ENCODE measurements at regions not wholly inside any gene's neighbourhood (a gene's known extent, or its start where the extent isn't known, plus 50 kb on each side); places are given as distances from the start of the nearest gene placed in this dataset.

DNA sequence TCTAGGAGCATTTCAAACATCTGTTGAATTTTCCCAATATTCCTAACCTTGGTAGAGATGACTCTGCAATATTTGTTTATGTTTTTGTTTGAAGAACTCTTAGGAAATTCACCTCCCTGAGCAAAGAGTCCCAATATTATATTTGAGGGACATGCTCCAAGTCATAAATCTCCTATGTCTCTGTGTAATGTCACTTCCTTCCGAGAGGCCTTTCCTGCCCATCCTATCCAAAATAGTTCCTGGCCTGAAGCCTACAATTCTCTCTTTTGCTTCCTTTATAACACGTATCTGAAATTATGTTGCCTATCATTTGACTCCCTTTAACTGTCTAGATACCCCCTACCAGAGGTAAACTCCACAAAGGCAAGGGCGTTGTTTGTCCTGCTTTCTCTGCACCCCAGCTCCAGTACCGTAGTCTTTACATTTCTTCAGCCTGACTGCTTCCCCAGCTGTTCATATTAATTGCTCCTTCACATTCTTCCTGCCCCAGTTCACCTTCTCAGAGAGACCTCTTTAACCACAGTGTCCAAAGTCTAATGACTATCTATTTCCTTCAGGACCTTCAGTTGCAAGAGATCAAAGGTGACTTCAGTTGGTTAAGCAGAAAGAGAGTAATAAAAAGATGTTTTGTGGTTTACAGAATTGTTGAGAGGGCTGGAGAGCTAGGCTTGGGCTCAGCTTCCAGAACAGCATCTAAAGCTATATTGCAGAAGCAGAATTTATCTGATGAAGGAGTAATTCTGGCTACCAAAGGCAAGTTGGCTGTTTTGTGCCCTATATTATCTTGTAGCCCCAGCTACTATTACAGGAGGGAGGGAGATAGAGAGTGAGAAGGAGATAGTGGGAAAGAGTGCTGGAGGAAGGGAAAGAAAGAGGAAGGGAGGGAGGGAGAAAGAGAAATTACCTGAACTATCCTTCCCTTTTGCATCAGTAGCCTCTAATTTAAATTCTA, 109.3 kb upstream of the TMEM161B start:
- H3K27ac ChIP-seq = no peak overlapping the region
- no peak for DNase-seq (ENCODE audit: low read depth, low spot score)

- DNase-seq (ENCODE audit: low read depth, low spot score) = no peak
These were observed 108.6 kb upstream of the TMEM161B start for GRCh38 chr5:88377240-88377639.

DNA sequence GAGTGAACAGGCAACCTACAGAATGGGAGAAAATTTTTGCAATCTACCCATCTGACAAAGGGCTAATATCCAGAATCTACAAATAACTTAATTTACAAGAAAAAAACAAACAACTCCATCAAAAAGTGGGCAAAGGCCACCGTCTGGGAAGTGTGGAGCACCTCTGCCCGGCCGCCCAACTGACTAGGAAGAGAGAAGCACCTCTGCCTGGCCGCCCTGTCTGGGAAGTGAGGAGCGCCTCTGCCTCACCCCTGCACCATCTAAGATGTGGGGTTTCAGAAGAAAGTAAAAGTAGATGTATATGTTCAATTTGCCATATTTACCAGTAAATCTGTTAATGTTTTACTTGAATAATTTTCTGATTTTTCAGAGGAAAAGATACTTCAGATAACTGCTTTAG, 108.1 kb upstream of the TMEM161B start:
- DNase-seq (ENCODE audit: low read depth, low spot score) = no peak
- no peak overlapping the region for H3K27ac ChIP-seq

More at GRCh38 chr5:88377240-88377639, 108.6 kb upstream of the TMEM161B start:
- H3K27ac ChIP-seq = no peak overlapping the region

GRCh38 chr5:88374391-88374790, 105.7 kb upstream of the TMEM161B start:
- H3K27ac ChIP-seq = no peak overlapping the region
- DNase-seq (ENCODE audit: low read depth, low spot score) = no peak

DNA sequence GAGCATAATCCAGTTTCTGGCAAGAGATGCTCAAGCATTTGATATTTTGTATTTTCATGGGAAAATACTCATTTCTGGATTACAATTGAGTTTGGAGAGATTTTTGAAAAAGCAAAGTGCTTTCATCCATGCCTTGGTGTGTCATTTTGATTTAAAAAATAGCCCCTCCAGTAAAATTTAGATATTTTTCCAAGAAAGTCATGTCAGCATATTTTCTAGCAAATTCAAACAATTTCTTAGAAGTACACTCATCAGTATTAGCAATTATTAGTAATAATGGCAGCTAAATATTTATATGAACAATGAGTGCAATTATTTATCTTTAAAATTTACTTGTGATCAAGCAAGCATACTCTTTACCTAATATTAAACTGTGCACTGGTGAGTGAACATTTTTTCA, 102.2 kb upstream of the TMEM161B start:
- no peak for DNase-seq (ENCODE audit: low read depth, low spot score)
- no peak overlapping the region for H3K27ac ChIP-seq

DNA sequence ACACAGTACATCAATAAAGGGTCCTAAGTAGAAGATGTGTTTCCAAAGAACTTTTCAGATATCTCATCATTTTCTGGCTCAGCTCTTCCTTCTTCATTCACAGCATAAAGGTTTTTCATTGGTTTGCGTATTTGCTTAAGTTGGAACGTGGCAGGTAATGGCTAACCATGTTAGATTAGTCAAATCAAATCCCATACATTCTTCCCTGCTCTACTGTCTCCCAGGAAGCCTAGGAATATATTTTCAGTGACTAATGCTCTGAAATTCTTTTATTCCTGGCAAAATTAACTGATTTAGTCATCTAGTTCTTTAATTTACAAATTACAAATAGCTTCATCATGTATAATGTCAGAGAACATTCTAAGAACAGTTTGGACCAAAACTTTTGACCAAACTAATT, 99.6 kb upstream of the TMEM161B start:
- DNase-seq (ENCODE audit: low read depth, low spot score) = no peak
- no peak overlapping the region for H3K27ac ChIP-seq

GRCh38 chr5:88364991-88365390, 96.3 kb upstream of the TMEM161B start:
- no peak overlapping the region for H3K27ac ChIP-seq
- no peak for DNase-seq (ENCODE audit: low read depth, low spot score)

GRCh38 chr5:88355490-88356050, 86.9 kb upstream of the TMEM161B start:
- DNase-seq (ENCODE audit: low read depth, low spot score) = no peak

GRCh38 chr5:88325868-88326267, 57.2 kb upstream of the TMEM161B start:
- no peak for DNase-seq (ENCODE audit: low read depth, low spot score)
- no peak overlapping the region for H3K27ac ChIP-seq

More at GRCh38 chr5:88355490-88356050, 86.9 kb upstream of the TMEM161B start:
- H3K27ac ChIP-seq = no peak overlapping the region

- no peak overlapping the region for H3K27ac ChIP-seq
- no peak for DNase-seq (ENCODE audit: low read depth, low spot score)
These were observed 54.1 kb upstream of the TMEM161B start for GRCh38 chr5:88322785-88323184.
